HAP-1 (cell line): ENCODE measurements at regions not wholly inside any gene's neighbourhood (a gene's known extent, or its start where the extent isn't known, plus 50 kb on each side); places are given as distances from the start of the nearest gene placed in this dataset.

Experiments
- DNase-seq, 2 experiments: peaks; one replicate each; pipeline ENCODE4 v3.0.0-alpha.2; 2016 to 2020; ENCODE audit warnings: low spot score in 2 of 2
- H3K27me3 ChIP-seq: fragments of 250-450 bp; sonication (Bioruptor Pico); 2 replicates; pipeline ENCODE4 v1.5.1; 2020; ENCODE audit warnings: low read depth, mild to moderate bottlenecking, moderate library complexity
- H3K36me3 ChIP-seq: fragments of 250-450 bp; sonication (Bioruptor Pico); replicated peaks from 2 replicates; pipeline ENCODE4 v1.5.1; 2020; ENCODE audit warnings: mild to moderate bottlenecking
- H3K4me1 ChIP-seq: fragments of 250-450 bp; sonication (Bioruptor Pico); 2 replicates; pipeline ENCODE4 v1.5.1; 2020; ENCODE audit warnings: mild to moderate bottlenecking
- H3K4me3 ChIP-seq: fragments of 250-450 bp; sonication (Bioruptor Pico); 2 replicates; pipeline ENCODE4 v1.5.1; 2020; ENCODE audit warnings: mild to moderate bottlenecking, moderate library complexity
- H3K9me3 ChIP-seq: fragments of 250-450 bp; sonication (Bioruptor Pico); 2 replicates; pipeline ENCODE4 v1.5.1; 2020; ENCODE audit warnings: mild to moderate bottlenecking, moderate library complexity
- in situ Hi-C: fragments of 300-500 bp; cut with MboI; formaldehyde crosslinking; loops from 3 replicates; pipeline ENCODE4 v1.14.3; 2020; ENCODE audit warnings: low sequenced_read_pairs, inconsistent platforms, mixed read lengths

- no peak for DNase-seq
- in situ Hi-C loops: no loop called here
These were observed 313.5 kb downstream of the ALG10 start for GRCh38 chr12:34335819-34336262.

DNA sequence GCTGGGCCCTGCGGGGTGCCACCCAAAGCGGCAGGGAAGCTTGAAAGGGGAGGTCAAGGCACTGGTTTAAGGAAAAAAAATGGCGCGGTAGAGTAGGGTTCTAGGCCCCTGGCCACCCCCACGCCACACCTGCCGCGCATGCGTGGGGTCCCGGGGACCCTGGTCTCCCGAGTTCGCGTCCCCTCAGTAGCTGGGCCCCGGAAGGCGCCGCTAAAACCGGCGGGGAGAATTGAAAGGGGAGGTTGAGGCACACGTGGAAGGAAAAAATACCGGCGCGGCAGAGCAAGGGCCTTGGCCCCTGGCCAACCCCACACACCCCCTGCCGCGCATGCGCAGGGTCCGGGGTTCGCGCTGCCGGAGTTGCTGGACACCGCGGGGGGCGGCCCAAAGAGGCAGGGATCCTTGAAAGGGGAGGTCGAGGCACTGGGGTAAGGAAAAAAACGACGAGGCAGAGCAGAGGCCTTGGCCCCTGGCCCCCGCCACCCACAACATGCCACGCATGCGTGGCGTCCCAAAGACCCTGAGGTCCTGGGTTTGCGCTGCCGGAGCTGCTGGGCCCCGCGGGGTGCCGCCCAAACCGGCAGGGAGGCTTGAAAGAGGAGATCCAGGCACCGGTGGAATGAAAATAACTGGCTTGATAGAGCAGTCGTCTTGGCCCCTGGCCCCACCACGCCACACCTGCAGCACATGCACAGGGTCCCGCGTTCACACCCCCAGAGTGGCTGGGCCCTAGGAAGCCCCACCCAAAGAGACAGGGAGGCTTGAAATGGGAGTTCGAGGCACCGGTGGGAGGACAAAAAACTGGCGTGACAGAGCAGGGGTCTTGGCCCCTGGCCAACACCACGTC, 314.5 kb downstream of the ALG10 start:
- DNase-seq: no peak
- Histone ChIP-seq H3K4me1 (no peaks in the 10 kb centered on the region), H3K27me3 (no peaks in the 10 kb centered on the region), H3K9me3 (no peaks in the 10 kb centered on the region), H3K36me3 (no peaks in the 10 kb centered on the region), H3K4me3 (no peak overlapping the region)
- in situ Hi-C loops: no loop called here

More at GRCh38 chr12:34335819-34336262, 313.5 kb downstream of the ALG10 start:
- Histone ChIP-seq H3K36me3 (no peaks in the 10 kb centered on the region), H3K27me3 (no peaks in the 10 kb centered on the region), H3K4me3 (no peak overlapping the region), H3K9me3 (no peaks in the 10 kb centered on the region), H3K4me1 (no peaks in the 10 kb centered on the region)

DNA sequence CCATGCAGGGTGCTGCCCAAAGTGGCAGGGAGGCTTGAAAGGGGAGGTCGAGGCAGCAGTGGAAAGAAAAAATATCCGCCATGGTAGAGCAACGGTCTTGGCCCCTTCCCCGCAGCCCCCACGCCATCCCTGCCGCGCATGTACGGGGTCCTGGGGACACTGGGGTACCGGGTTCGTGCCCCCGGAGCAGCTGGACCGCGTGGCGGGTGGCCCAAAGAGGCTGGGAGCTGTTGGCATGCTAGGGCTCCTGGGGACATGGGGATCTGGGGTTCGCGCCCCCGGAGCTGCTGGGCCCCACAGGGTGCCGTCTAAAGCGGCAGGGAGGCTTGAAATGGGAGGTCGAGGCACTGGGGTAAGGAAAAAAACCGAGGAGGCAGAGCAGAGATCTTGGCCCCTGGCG, 316.5 kb downstream of the ALG10 start:
- Histone ChIP-seq H3K4me1 (no peaks in the 10 kb centered on the region), H3K36me3 (no peaks in the 10 kb centered on the region), H3K4me3 (no peak overlapping the region), H3K27me3 (no peaks in the 10 kb centered on the region), H3K9me3 (no peaks in the 10 kb centered on the region)
- in situ Hi-C loops: no loop called here
- no peak for DNase-seq

- no peaks in the 10 kb centered on the region for H3K36me3 ChIP-seq
- no peak overlapping the region for H3K4me3 ChIP-seq
- DNase-seq: no peak
- in situ Hi-C loops: no loop called here
- H3K4me1 ChIP-seq: no peaks in the 10 kb centered on the region
- no peaks in the 10 kb centered on the region for H3K27me3 ChIP-seq
- no peaks in the 10 kb centered on the region for H3K9me3 ChIP-seq
These were observed 317.6 kb downstream of the ALG10 start for GRCh38 chr12:34339922-34340321.

DNA sequence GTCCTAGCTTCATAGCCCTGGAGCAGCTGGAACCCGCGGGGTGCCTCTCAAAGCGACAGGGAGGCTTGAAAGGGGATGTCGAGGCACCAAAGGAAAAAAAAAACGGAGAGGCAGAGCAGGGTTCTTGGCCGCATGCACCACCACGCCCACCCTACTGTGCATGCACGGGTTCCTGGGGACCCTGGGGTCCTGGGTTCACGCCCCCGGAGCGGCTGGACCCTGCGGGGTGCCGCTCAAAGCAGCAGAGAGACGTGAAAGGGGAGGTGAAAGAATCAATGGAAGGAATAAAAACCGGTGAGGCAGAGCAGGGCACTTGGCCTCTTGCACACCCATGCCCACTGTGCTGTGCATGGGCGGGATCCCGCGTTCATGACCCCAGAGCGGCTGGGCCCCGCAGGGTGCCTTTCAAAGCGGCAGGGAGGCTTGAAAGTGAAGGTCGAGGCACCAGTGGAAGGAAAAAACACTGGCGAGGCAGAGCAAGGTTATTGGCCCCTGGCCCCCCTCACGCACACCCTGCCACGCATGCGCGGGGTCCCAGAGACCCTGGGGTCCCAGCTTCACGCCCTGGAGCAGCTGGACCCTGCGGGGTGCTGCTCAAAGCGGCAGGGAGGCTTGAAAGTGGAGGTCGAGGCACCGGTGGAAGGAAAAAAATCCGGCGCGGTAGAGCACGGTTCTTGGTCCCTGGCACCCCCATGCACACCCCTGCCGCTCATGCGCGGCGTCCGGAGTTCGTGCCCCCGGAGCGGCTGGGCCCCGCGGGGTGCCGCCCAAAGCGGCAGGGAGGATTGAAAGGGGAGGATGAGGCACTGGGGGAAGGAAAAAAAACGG, 318.5 kb downstream of the ALG10 start:
- Histone ChIP-seq H3K9me3 (no peaks in the 10 kb centered on the region), H3K4me1 (no peaks in the 10 kb centered on the region), H3K36me3 (no peaks in the 10 kb centered on the region), H3K4me3 (no peak overlapping the region), H3K27me3 (no peaks in the 10 kb centered on the region)
- in situ Hi-C loops: no loop called here
- no peak for DNase-seq

DNA sequence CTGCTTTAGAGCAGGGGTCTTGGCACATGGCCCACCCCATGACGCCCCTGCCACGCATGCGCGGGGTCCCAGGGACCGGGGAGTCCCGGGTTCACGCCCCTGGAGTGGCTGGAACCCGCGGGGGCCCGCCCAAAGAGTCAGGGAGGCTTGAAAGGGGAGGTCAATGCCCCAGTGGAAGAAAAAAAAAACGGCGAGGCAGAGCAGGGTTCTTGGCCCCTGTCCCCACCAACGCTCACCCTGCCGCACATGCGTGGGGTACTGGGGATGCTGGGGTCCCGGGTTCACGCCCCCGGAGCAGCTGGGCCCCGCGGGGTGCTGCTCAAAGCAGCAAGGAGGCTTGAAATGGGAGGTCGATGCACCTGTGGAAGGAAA, 319.1 kb downstream of the ALG10 start:
- Histone ChIP-seq H3K9me3 (no peaks in the 10 kb centered on the region), H3K27me3 (no peaks in the 10 kb centered on the region), H3K36me3 (no peaks in the 10 kb centered on the region), H3K4me3 (no peak overlapping the region), H3K4me1 (no peaks in the 10 kb centered on the region)
- DNase-seq: no peak
- in situ Hi-C loops: no loop called here

- DNase-seq: no peak
- Histone ChIP-seq H3K4me1 (no peaks in the 10 kb centered on the region), H3K36me3 (no peaks in the 10 kb centered on the region), H3K27me3 (no peaks in the 10 kb centered on the region), H3K9me3 (no peaks in the 10 kb centered on the region), H3K4me3 (no peak overlapping the region)
- in situ Hi-C loops: no loop called here
These were observed 319.8 kb downstream of the ALG10 start for GRCh38 chr12:34342048-34342447.

DNA sequence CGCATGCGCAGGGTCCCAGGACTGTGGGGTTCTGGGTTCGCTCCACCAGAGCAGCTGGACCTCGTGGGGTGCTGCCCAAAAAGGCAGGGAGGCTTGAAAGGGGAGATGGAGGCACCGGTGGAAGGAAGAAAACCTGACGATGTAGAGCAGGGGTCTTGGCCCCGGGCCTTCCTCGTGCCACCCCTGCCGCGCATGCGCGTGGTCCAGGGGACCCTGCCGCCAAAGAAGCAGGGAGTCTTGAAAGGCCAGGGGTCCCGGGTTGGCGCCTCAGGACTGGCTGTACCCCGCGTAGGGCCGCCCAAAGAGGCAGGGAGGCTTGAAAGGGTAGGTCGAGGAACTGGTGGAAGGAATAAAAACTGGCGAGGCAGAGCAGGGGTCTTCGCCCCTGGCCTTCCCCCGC, 321.0 kb downstream of the ALG10 start:
- no peaks in the 10 kb centered on the region for H3K9me3 ChIP-seq
- H3K4me1 ChIP-seq: no peaks in the 10 kb centered on the region
- in situ Hi-C loops: no loop called here
- no peak for DNase-seq
- no peaks in the 10 kb centered on the region for H3K27me3 ChIP-seq
- no peaks in the 10 kb centered on the region for H3K36me3 ChIP-seq
- no peak overlapping the region for H3K4me3 ChIP-seq

DNA sequence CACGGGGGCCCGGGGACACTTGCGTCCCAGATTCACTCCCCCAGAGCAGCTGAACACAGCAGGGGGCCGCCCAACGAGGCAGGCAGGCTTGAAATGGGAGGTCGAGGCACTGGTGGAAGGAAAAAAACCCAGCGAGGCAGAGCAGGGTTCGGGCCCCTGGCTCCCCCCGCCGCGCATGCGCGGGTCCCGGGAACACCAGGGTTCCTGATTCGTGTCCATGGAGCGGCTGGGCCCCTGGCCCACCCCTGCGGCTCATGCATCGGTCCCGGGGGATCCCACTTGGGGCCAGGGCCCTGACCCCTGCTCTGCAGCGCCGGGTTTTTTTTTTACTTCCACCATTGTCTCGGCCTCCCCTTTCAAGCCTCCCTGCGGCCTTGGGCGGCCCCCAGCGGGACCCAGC, 321.5 kb downstream of the ALG10 start:
- no peaks in the 10 kb centered on the region for H3K9me3 ChIP-seq
- no peaks in the 10 kb centered on the region for H3K4me1 ChIP-seq
- no peaks in the 10 kb centered on the region for H3K27me3 ChIP-seq
- DNase-seq: no peak
- in situ Hi-C loops: no loop called here
- H3K4me3 ChIP-seq: no peak overlapping the region
- no peaks in the 10 kb centered on the region for H3K36me3 ChIP-seq

GRCh38 chr12:34344851-34345522, 322.7 kb downstream of the ALG10 start:
- Histone ChIP-seq H3K27me3 (no peaks in the 10 kb centered on the region), H3K4me1 (no peaks in the 10 kb centered on the region), H3K4me3 (no peak overlapping the region), H3K36me3 (no peaks in the 10 kb centered on the region), H3K9me3 (no peaks in the 10 kb centered on the region)
- in situ Hi-C loops: no loop called here
- no peak for DNase-seq

- Histone ChIP-seq H3K9me3 (no peaks in the 10 kb centered on the region), H3K4me3 (no peak overlapping the region), H3K4me1 (no peaks in the 10 kb centered on the region), H3K27me3 (no peaks in the 10 kb centered on the region), H3K36me3 (no peaks in the 10 kb centered on the region)
- in situ Hi-C loops: no loop called here
- no peak for DNase-seq
These were observed 323.5 kb downstream of the ALG10 start for GRCh38 chr12:34345801-34346200.

GRCh38 chr12:34346372-34347034, 324.2 kb downstream of the ALG10 start:
- in situ Hi-C loops: no loop called here
- DNase-seq: no peak
- Histone ChIP-seq H3K27me3 (no peaks in the 10 kb centered on the region), H3K9me3 (no peaks in the 10 kb centered on the region), H3K4me1 (no peaks in the 10 kb centered on the region), H3K4me3 (no peak overlapping the region), H3K36me3 (no peaks in the 10 kb centered on the region)

DNA sequence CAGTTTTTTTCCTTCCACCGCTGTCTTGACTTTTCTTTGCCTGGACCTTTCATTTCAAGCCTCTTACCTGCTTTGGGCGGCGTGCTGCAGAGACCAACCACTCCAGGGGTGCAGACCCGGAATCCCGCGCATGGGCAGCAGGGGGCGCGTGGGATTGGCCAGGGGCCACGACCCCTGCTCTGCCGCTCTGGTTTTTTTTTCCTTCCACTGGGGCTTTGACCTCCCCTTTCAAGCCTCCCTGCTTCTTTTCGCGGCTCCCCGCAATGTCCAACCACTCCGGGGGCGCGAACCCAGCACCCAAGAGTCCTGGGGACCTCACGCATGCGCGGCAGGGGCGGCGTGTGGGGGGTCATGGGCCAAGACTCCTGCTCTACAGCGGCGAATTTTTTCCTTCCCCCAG, 325.1 kb downstream of the ALG10 start:
- no peaks in the 10 kb centered on the region for H3K36me3 ChIP-seq
- no peaks in the 10 kb centered on the region for H3K9me3 ChIP-seq
- no peak overlapping the region for H3K4me3 ChIP-seq
- no peaks in the 10 kb centered on the region for H3K27me3 ChIP-seq
- DNase-seq: no peak
- H3K4me1 ChIP-seq: no peaks in the 10 kb centered on the region
- in situ Hi-C loops: no loop called here
